ENCODE measurements at regions not wholly inside any gene's neighbourhood (a gene's known extent, or its start where the extent isn't known, plus 50 kb on each side); places are given as distances from the start of the nearest gene placed in this dataset.
A peak's percentile ranks its signal among the peaks of the same experiment; 100 is the strongest.

- Histone ChIP-seq H3K14ac (ENCODE audit: low read length) (no peak overlapping the region), H3K79me1 (ENCODE audit: low read length) (peaks cover 10% of the 10 kb centered on the region), H4K91ac (ENCODE audit: low read depth, low read length) (no peak overlapping the region), H3K18ac (ENCODE audit: low read length) (no peak overlapping the region), H2BK5ac (ENCODE audit: low read depth, low read length, poor library complexity) (no peak overlapping the region), H2AK5ac (ENCODE audit: low read length) (no peak overlapping the region), H2BK12ac (ENCODE audit: low read length) (no peak overlapping the region), H3K79me2 (ENCODE audit: control insufficient read depth, insufficient read depth, low read length, poor library complexity) (peaks cover 2% of the 10 kb centered on the region), H3K4me2 (ENCODE audit: low read length) (no peak overlapping the region), H3K9me3 (ENCODE audit: insufficient read depth, low read depth, low read length) (peaks cover 6% of the 10 kb centered on the region), H3K23ac (ENCODE audit: low read length) (peak overlapping the region; percentile 44), H2BK120ac (ENCODE audit: insufficient read depth, low read length, poor library complexity) (no peak overlapping the region), H4K8ac (ENCODE audit: low read depth, low read length) (no peak overlapping the region), H4K12ac (ENCODE audit: low read depth, low read length) (no peak overlapping the region), H3K4ac (ENCODE audit: low read depth, low read length) (no peak overlapping the region), H3K9ac (ENCODE audit: low read length) (no peak overlapping the region), H3K4me1 (ENCODE audit: control insufficient read depth in 1 of 2, insufficient read depth in 2 of 2, low read length in 2 of 2) (peaks cover 14 to 23% of the 10 kb centered on the region in 2 experiments), H3K27ac (ENCODE audit: low read depth, low read length) (no peak overlapping the region), H3K4me3 (ENCODE audit: low read depth, low read length) (peak overlapping the region; percentile 51), H3K36me3 (ENCODE audit: control insufficient read depth in 1 of 2, insufficient read depth in 2 of 2, low read length in 2 of 2) (no peaks in the 10 kb centered on the region), H2AFZ (ENCODE audit: insufficient read depth, low read length, poor library complexity) (no peak overlapping the region), H3K27me3 (ENCODE audit: insufficient read depth, low read length) (no peaks in the 10 kb centered on the region)
- 100% methylated on average over 4 of the region's 5 CpGs for WGBS (ENCODE audit: extremely low coverage, insufficient coverage, insufficient read length)
- no peak for DNase-seq
Observed at GRCh38 chr2:526918-527317, 150.3 kb downstream of the TMEM18 start.

- Histone ChIP-seq H3K18ac (ENCODE audit: low read length) (peak overlapping the region; percentile 18), H3K36me3 (ENCODE audit: control insufficient read depth in 1 of 2, insufficient read depth in 2 of 2, low read length in 2 of 2) (no peaks in the 10 kb centered on the region), H3K79me1 (ENCODE audit: low read length) (peaks cover 10% of the 10 kb centered on the region), H4K12ac (ENCODE audit: low read depth, low read length) (no peak overlapping the region), H3K27me3 (ENCODE audit: insufficient read depth, low read length) (no peaks in the 10 kb centered on the region), H4K91ac (ENCODE audit: low read depth, low read length) (peak overlapping the region; percentile 22), H3K23ac (ENCODE audit: low read length) (no peak overlapping the region), H3K4me1 (ENCODE audit: control insufficient read depth in 1 of 2, insufficient read depth in 2 of 2, low read length in 2 of 2) (peaks cover 14 to 23% of the 10 kb centered on the region in 2 experiments), H2BK5ac (ENCODE audit: low read depth, low read length, poor library complexity) (peak overlapping the region; percentile 8), H3K79me2 (ENCODE audit: control insufficient read depth, insufficient read depth, low read length, poor library complexity) (peaks cover 2% of the 10 kb centered on the region), H4K8ac (ENCODE audit: low read depth, low read length) (no peak overlapping the region), H3K27ac (ENCODE audit: low read depth, low read length) (peak overlapping the region; percentile 73), H2AFZ (ENCODE audit: insufficient read depth, low read length, poor library complexity) (no peak overlapping the region), H3K4me2 (ENCODE audit: low read length) (no peak overlapping the region), H3K9me3 (ENCODE audit: insufficient read depth, low read depth, low read length) (peaks cover 6% of the 10 kb centered on the region), H3K9ac (ENCODE audit: low read length) (no peak overlapping the region), H3K4me3 (ENCODE audit: low read depth, low read length) (no peak overlapping the region), H2BK12ac (ENCODE audit: low read length) (peak overlapping the region; percentile 13), H3K4ac (ENCODE audit: low read depth, low read length) (no peak overlapping the region), H2BK120ac (ENCODE audit: insufficient read depth, low read length, poor library complexity) (peak overlapping the region; percentile 33), H3K14ac (ENCODE audit: low read length) (peak overlapping the region; percentile 12), H2AK5ac (ENCODE audit: low read length) (peak overlapping the region; percentile 6)
- no CpG with 5 or more reads among the region's 10 CpGs for WGBS (ENCODE audit: extremely low coverage, insufficient coverage, insufficient read length)
- DNase-seq: no peak
Observed at GRCh38 chr2:525611-526010, 151.6 kb downstream of the TMEM18 start.

- H3K4me2 ChIP-seq (ENCODE audit: low read length): no peak overlapping the region
- no peak overlapping the region for H4K12ac ChIP-seq (ENCODE audit: low read depth, low read length)
- peak overlapping the region; percentile 33 for H2BK120ac ChIP-seq (ENCODE audit: insufficient read depth, low read length, poor library complexity)
- peaks cover 2% of the 10 kb centered on the region for H3K79me2 ChIP-seq (ENCODE audit: control insufficient read depth, insufficient read depth, low read length, poor library complexity)
- H3K79me1 ChIP-seq (ENCODE audit: low read length): peaks cover 10% of the 10 kb centered on the region
- H3K23ac ChIP-seq (ENCODE audit: low read length): no peak overlapping the region
- no peak overlapping the region for H3K4me3 ChIP-seq (ENCODE audit: low read depth, low read length)
- no CpG with 5 or more reads among the region's 7 CpGs for WGBS (ENCODE audit: extremely low coverage, insufficient coverage, insufficient read length)
- H3K4me1 ChIP-seq (ENCODE audit: control insufficient read depth in 1 of 2, insufficient read depth in 2 of 2, low read length in 2 of 2): peaks cover 14 to 23% of the 10 kb centered on the region in 2 experiments
- no peak overlapping the region for H2AK5ac ChIP-seq (ENCODE audit: low read length)
- H3K18ac ChIP-seq (ENCODE audit: low read length): no peak overlapping the region
- H3K36me3 ChIP-seq (ENCODE audit: control insufficient read depth in 1 of 2, insufficient read depth in 2 of 2, low read length in 2 of 2): no peaks in the 10 kb centered on the region
- H3K9me3 ChIP-seq (ENCODE audit: insufficient read depth, low read depth, low read length): peaks cover 6% of the 10 kb centered on the region
- H3K14ac ChIP-seq (ENCODE audit: low read length): no peak overlapping the region
- H4K8ac ChIP-seq (ENCODE audit: low read depth, low read length): no peak overlapping the region
- H2BK12ac ChIP-seq (ENCODE audit: low read length): no peak overlapping the region
- no peaks in the 10 kb centered on the region for H3K27me3 ChIP-seq (ENCODE audit: insufficient read depth, low read length)
- no peak overlapping the region for H2BK5ac ChIP-seq (ENCODE audit: low read depth, low read length, poor library complexity)
- H3K9ac ChIP-seq (ENCODE audit: low read length): no peak overlapping the region
- no peak overlapping the region for H2AFZ ChIP-seq (ENCODE audit: insufficient read depth, low read length, poor library complexity)
- peak overlapping the region; percentile 22 for H4K91ac ChIP-seq (ENCODE audit: low read depth, low read length)
- H3K27ac ChIP-seq (ENCODE audit: low read depth, low read length): peak overlapping the region; percentile 73
- DNase-seq: peak; percentile 80 to 83
- H3K4ac ChIP-seq (ENCODE audit: low read depth, low read length): no peak overlapping the region
Observed at GRCh38 chr2:525021-525420, 152.2 kb downstream of the TMEM18 start.

- Histone ChIP-seq H2AFZ (ENCODE audit: insufficient read depth, low read length, poor library complexity) (no peak overlapping the region), H3K23ac (ENCODE audit: low read length) (no peak overlapping the region), H3K4me3 (ENCODE audit: low read depth, low read length) (no peak overlapping the region), H4K8ac (ENCODE audit: low read depth, low read length) (no peak overlapping the region), H3K36me3 (ENCODE audit: control insufficient read depth in 1 of 2, insufficient read depth in 2 of 2, low read length in 2 of 2) (no peaks in the 10 kb centered on the region), H3K27ac (ENCODE audit: low read depth, low read length) (peak overlapping the region; percentile 73), H3K4me2 (ENCODE audit: low read length) (no peak overlapping the region), H3K18ac (ENCODE audit: low read length) (no peak overlapping the region), H4K12ac (ENCODE audit: low read depth, low read length) (no peak overlapping the region), H3K9me3 (ENCODE audit: insufficient read depth, low read depth, low read length) (peaks cover 6% of the 10 kb centered on the region), H2BK12ac (ENCODE audit: low read length) (no peak overlapping the region), H3K4ac (ENCODE audit: low read depth, low read length) (no peak overlapping the region), H4K91ac (ENCODE audit: low read depth, low read length) (peak overlapping the region; percentile 23), H3K4me1 (ENCODE audit: control insufficient read depth in 1 of 2, insufficient read depth in 2 of 2, low read length in 2 of 2) (peaks cover 14 to 23% of the 10 kb centered on the region in 2 experiments), H2AK5ac (ENCODE audit: low read length) (no peak overlapping the region), H3K27me3 (ENCODE audit: insufficient read depth, low read length) (no peaks in the 10 kb centered on the region), H3K9ac (ENCODE audit: low read length) (no peak overlapping the region), H3K79me2 (ENCODE audit: control insufficient read depth, insufficient read depth, low read length, poor library complexity) (peaks cover 2% of the 10 kb centered on the region), H2BK120ac (ENCODE audit: insufficient read depth, low read length, poor library complexity) (peak overlapping the region; percentile 38), H3K79me1 (ENCODE audit: low read length) (peaks cover 10% of the 10 kb centered on the region), H2BK5ac (ENCODE audit: low read depth, low read length, poor library complexity) (peak overlapping the region; percentile 47), H3K14ac (ENCODE audit: low read length) (no peak overlapping the region)
- no CpG with 5 or more reads among the region's 3 CpGs for WGBS (ENCODE audit: extremely low coverage, insufficient coverage, insufficient read length)
- DNase-seq: peak; percentile 94 to 97
Observed at GRCh38 chr2:524442-524841, 152.8 kb downstream of the TMEM18 start.
